ENCODE measurements at regions not wholly inside any gene's neighbourhood (a gene's known extent, or its start where the extent isn't known, plus 50 kb on each side); places are given as distances from the start of the nearest gene placed in this dataset.

DNA sequence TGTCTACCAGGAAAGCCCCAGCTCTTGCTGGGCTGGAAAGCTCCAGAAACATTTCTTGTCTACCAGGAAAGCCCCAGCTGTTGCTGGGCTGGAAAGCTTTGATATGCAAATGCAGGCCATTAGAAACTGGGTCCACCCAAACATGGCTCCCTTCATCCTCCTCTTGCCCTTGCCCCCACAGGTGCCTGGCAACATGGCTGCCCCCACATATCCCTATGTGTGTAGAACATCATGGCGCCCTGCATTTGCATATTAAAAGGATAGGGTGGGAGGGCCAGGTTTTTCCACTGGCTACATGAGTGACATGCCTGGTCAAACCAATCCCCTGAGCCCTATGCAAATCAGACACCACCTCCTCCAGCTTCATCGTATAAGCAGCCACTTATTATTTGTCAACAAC lies 455.4 kb upstream of the ARGLU1 start:
- Histone ChIP-seq H2AK5ac (ENCODE audit: low read length, severe bottlenecking) (no peak overlapping the region), H3K4me3 (ENCODE audit: insufficient read depth in 1 of 2, low read depth in 1 of 2, low read length in 2 of 2) (no peak overlapping the region), H3K9me3 (ENCODE audit: control insufficient read depth, low read length) (no peaks in the 10 kb centered on the region), H3K27me3 (ENCODE audit: control insufficient read depth in 1 of 2, insufficient read depth in 1 of 2, low read length in 2 of 2) (no peaks in the 10 kb centered on the region), H2AFZ (ENCODE audit: low read depth, low read length) (no peak overlapping the region), H2BK120ac (ENCODE audit: low read depth, low read length) (no peak overlapping the region), H3K4ac (ENCODE audit: low read depth in 1 of 2, low read length in 2 of 2) (no peak overlapping the region), H4K91ac (ENCODE audit: low read length) (no peak overlapping the region), H3K79me1 (replicated peaks; ENCODE audit: low read length, poor library complexity, severe bottlenecking) (no peaks in the 10 kb centered on the region), H3K4me1 (ENCODE audit: control insufficient read depth, insufficient read depth, low read depth, low read length) (no peaks in the 10 kb centered on the region), H3K23ac (ENCODE audit: low read length in 2 of 2) (no peak overlapping the region), H3K14ac (ENCODE audit: low read length in 2 of 2) (no peak overlapping the region), H2BK15ac (ENCODE audit: low read depth, poor library complexity, severe bottlenecking) (no peak overlapping the region), H3K27ac (ENCODE audit: low read length, poor library complexity, severe bottlenecking) (no peak overlapping the region), H3K4me2 (ENCODE audit: low read length, poor library complexity, severe bottlenecking) (no peak overlapping the region), H2BK5ac (ENCODE audit: low read depth, low read length, poor library complexity, severe bottlenecking) (no peak overlapping the region), H3K9ac (ENCODE audit: low read length) (no peak overlapping the region), H2BK12ac (ENCODE audit: low read length in 2 of 2) (no peak overlapping the region), H3K18ac (ENCODE audit: low read depth in 1 of 2, low read length in 2 of 2) (no peak overlapping the region), H3K36me3 (ENCODE audit: control insufficient read depth in 1 of 2, insufficient read depth in 2 of 2, low read depth in 1 of 2, low read length in 2 of 2) (no peaks in the 10 kb centered on the region), H4K8ac (ENCODE audit: low read length) (no peak overlapping the region)
- no peak for DNase-seq
- 73% methylated on average over 1 of the region's 2 CpGs for WGBS

GRCh38 chr13:107020393-107020792 lies 452.5 kb upstream of the ARGLU1 start:
- no peak overlapping the region for H3K23ac ChIP-seq (ENCODE audit: low read length in 2 of 2)
- no peaks in the 10 kb centered on the region for H3K9me3 ChIP-seq (ENCODE audit: control insufficient read depth, low read length)
- no peak overlapping the region for H2BK15ac ChIP-seq (ENCODE audit: low read depth, poor library complexity, severe bottlenecking)
- H3K9ac ChIP-seq (ENCODE audit: low read length), result no peak overlapping the region
- H3K79me1 ChIP-seq (replicated peaks; ENCODE audit: low read length, poor library complexity, severe bottlenecking), result no peaks in the 10 kb centered on the region
- 83% methylated on average over 7 of the region's 7 CpGs for WGBS
- no peak overlapping the region for H3K14ac ChIP-seq (ENCODE audit: low read length in 2 of 2)
- H3K18ac ChIP-seq (ENCODE audit: low read depth in 1 of 2, low read length in 2 of 2), result no peak overlapping the region
- DNase-seq, result no peak
- H2BK120ac ChIP-seq (ENCODE audit: low read depth, low read length), result no peak overlapping the region
- H2AFZ ChIP-seq (ENCODE audit: low read depth, low read length), result no peak overlapping the region
- H3K4me3 ChIP-seq (ENCODE audit: insufficient read depth in 1 of 2, low read depth in 1 of 2, low read length in 2 of 2), result no peak overlapping the region
- H3K27ac ChIP-seq (ENCODE audit: low read length, poor library complexity, severe bottlenecking), result no peak overlapping the region
- no peak overlapping the region for H2BK5ac ChIP-seq (ENCODE audit: low read depth, low read length, poor library complexity, severe bottlenecking)
- H4K8ac ChIP-seq (ENCODE audit: low read length), result no peak overlapping the region
- H2BK12ac ChIP-seq (ENCODE audit: low read length in 2 of 2), result no peak overlapping the region
- H3K27me3 ChIP-seq (ENCODE audit: control insufficient read depth in 1 of 2, insufficient read depth in 1 of 2, low read length in 2 of 2), result no peaks in the 10 kb centered on the region
- H3K36me3 ChIP-seq (ENCODE audit: control insufficient read depth in 1 of 2, insufficient read depth in 2 of 2, low read depth in 1 of 2, low read length in 2 of 2), result no peaks in the 10 kb centered on the region
- no peak overlapping the region for H3K4ac ChIP-seq (ENCODE audit: low read depth in 1 of 2, low read length in 2 of 2)
- H2AK5ac ChIP-seq (ENCODE audit: low read length, severe bottlenecking), result no peak overlapping the region
- H3K4me2 ChIP-seq (ENCODE audit: low read length, poor library complexity, severe bottlenecking), result no peak overlapping the region
- peaks cover 1% of the 10 kb centered on the region for H3K4me1 ChIP-seq (ENCODE audit: control insufficient read depth, insufficient read depth, low read depth, low read length)
- no peak overlapping the region for H4K91ac ChIP-seq (ENCODE audit: low read length)

- Histone ChIP-seq H2BK5ac (ENCODE audit: low read depth, low read length, poor library complexity, severe bottlenecking) (no peak overlapping the region), H3K14ac (ENCODE audit: low read length in 2 of 2) (no peak overlapping the region), H3K27ac (ENCODE audit: low read length, poor library complexity, severe bottlenecking) (no peak overlapping the region), H3K18ac (ENCODE audit: low read depth in 1 of 2, low read length in 2 of 2) (no peak overlapping the region), H4K91ac (ENCODE audit: low read length) (no peak overlapping the region), H3K4ac (ENCODE audit: low read depth in 1 of 2, low read length in 2 of 2) (no peak overlapping the region), H3K27me3 (ENCODE audit: control insufficient read depth in 1 of 2, insufficient read depth in 1 of 2, low read length in 2 of 2) (no peaks in the 10 kb centered on the region), H3K4me1 (ENCODE audit: control insufficient read depth, insufficient read depth, low read depth, low read length) (peaks cover 1% of the 10 kb centered on the region), H2BK15ac (ENCODE audit: low read depth, poor library complexity, severe bottlenecking) (no peak overlapping the region), H2BK12ac (ENCODE audit: low read length in 2 of 2) (no peak overlapping the region), H3K9me3 (ENCODE audit: control insufficient read depth, low read length) (no peaks in the 10 kb centered on the region), H3K4me2 (ENCODE audit: low read length, poor library complexity, severe bottlenecking) (no peak overlapping the region), H3K4me3 (ENCODE audit: insufficient read depth in 1 of 2, low read depth in 1 of 2, low read length in 2 of 2) (no peak overlapping the region), H2AFZ (ENCODE audit: low read depth, low read length) (no peak overlapping the region), H3K36me3 (ENCODE audit: control insufficient read depth in 1 of 2, insufficient read depth in 2 of 2, low read depth in 1 of 2, low read length in 2 of 2) (no peaks in the 10 kb centered on the region), H4K8ac (ENCODE audit: low read length) (no peak overlapping the region), H2AK5ac (ENCODE audit: low read length, severe bottlenecking) (no peak overlapping the region), H3K9ac (ENCODE audit: low read length) (no peak overlapping the region), H3K23ac (ENCODE audit: low read length in 2 of 2) (no peak overlapping the region), H3K79me1 (replicated peaks; ENCODE audit: low read length, poor library complexity, severe bottlenecking) (no peaks in the 10 kb centered on the region), H2BK120ac (ENCODE audit: low read depth, low read length) (no peak overlapping the region)
- 78% methylated on average over 4 of the region's 4 CpGs for WGBS
- no peak for DNase-seq
Measured at GRCh38 chr13:107018285-107018684, 450.3 kb upstream of the ARGLU1 start.

- H2BK120ac ChIP-seq (ENCODE audit: low read depth, low read length), result no peak overlapping the region
- H3K14ac ChIP-seq (ENCODE audit: low read length in 2 of 2), result no peak overlapping the region
- H3K9ac ChIP-seq (ENCODE audit: low read length), result no peak overlapping the region
- no peak overlapping the region for H2BK5ac ChIP-seq (ENCODE audit: low read depth, low read length, poor library complexity, severe bottlenecking)
- no peak overlapping the region for H3K4me2 ChIP-seq (ENCODE audit: low read length, poor library complexity, severe bottlenecking)
- no peak overlapping the region for H3K27ac ChIP-seq (ENCODE audit: low read length, poor library complexity, severe bottlenecking)
- H3K4me1 ChIP-seq (ENCODE audit: control insufficient read depth, insufficient read depth, low read depth, low read length), result no peaks in the 10 kb centered on the region
- H4K8ac ChIP-seq (ENCODE audit: low read length), result no peak overlapping the region
- no peak overlapping the region for H2AK5ac ChIP-seq (ENCODE audit: low read length, severe bottlenecking)
- no peak overlapping the region for H3K4ac ChIP-seq (ENCODE audit: low read depth in 1 of 2, low read length in 2 of 2)
- DNase-seq, result no peak
- H2BK12ac ChIP-seq (ENCODE audit: low read length in 2 of 2), result no peak overlapping the region
- H3K4me3 ChIP-seq (ENCODE audit: insufficient read depth in 1 of 2, low read depth in 1 of 2, low read length in 2 of 2), result no peak overlapping the region
- no peak overlapping the region for H4K91ac ChIP-seq (ENCODE audit: low read length)
- H3K27me3 ChIP-seq (ENCODE audit: control insufficient read depth in 1 of 2, insufficient read depth in 1 of 2, low read length in 2 of 2), result no peaks in the 10 kb centered on the region
- no peak overlapping the region for H2AFZ ChIP-seq (ENCODE audit: low read depth, low read length)
- no peaks in the 10 kb centered on the region for H3K36me3 ChIP-seq (ENCODE audit: control insufficient read depth in 1 of 2, insufficient read depth in 2 of 2, low read depth in 1 of 2, low read length in 2 of 2)
- H3K18ac ChIP-seq (ENCODE audit: low read depth in 1 of 2, low read length in 2 of 2), result no peak overlapping the region
- no peak overlapping the region for H3K23ac ChIP-seq (ENCODE audit: low read length in 2 of 2)
- 87% methylated on average over 1 of the region's 2 CpGs for WGBS
- H2BK15ac ChIP-seq (ENCODE audit: low read depth, poor library complexity, severe bottlenecking), result no peak overlapping the region
- H3K9me3 ChIP-seq (ENCODE audit: control insufficient read depth, low read length), result no peaks in the 10 kb centered on the region
- H3K79me1 ChIP-seq (replicated peaks; ENCODE audit: low read length, poor library complexity, severe bottlenecking), result no peaks in the 10 kb centered on the region
Measured at GRCh38 chr13:107006661-107007060, 438.7 kb upstream of the ARGLU1 start.

Measured in mesenchymal stem cell (in vitro differentiated cells and primary cell).